Liver (tissue), 8 donors: ENCODE measurements at regions not wholly inside any gene's neighbourhood (a gene's known extent, or its start where the extent isn't known, plus 50 kb on each side); places are given as distances from the start of the nearest gene placed in this dataset.

Source experiments
- DNase-seq: peaks from one replicate; pipeline ENCODE4 v3.0.0-alpha.2; 2017; ENCODE audit warnings: low spot score
- H3K27ac ChIP-seq, 2 donors: one replicate each; pipeline ENCODE4 v1.7.0; 2013; ENCODE audit warnings: inconsistent platforms in 2 of 2, low read length in 2 of 2, control low read depth in 1 of 2, low read depth in 1 of 2, mild to moderate bottlenecking in 1 of 2
- H3K27me3 ChIP-seq, 4 donors: one replicate each; pipeline versions ENCODE4 v1.6.1 to v1.7.0; 2013; ENCODE audit warnings: low read length in 3 of 4, inconsistent platforms in 1 of 4, mild to moderate bottlenecking in 1 of 4, moderate library complexity in 1 of 4; ENCODE audit not compliant: control insufficient read depth in 4 of 4, insufficient read depth in 4 of 4
- H3K36me3 ChIP-seq, 4 donors: one replicate each; pipeline versions ENCODE4 v1.6.1 to v1.7.0; 2013; ENCODE audit warnings: low read length in 3 of 4, mild to moderate bottlenecking in 3 of 4, low read depth in 1 of 4, moderate library complexity in 1 of 4; ENCODE audit not compliant: control insufficient read depth in 4 of 4, insufficient read depth in 3 of 4
- H3K4me1 ChIP-seq, 4 donors: one replicate each; pipeline versions ENCODE4 v1.6.1 to v1.7.0; 2013; ENCODE audit warnings: low read length in 3 of 4, mild to moderate bottlenecking in 3 of 4, moderate library complexity in 1 of 4; ENCODE audit not compliant: control insufficient read depth in 4 of 4, insufficient read depth in 4 of 4
- H3K4me3 ChIP-seq, 3 donors: one replicate each; pipeline versions ENCODE4 v1.6.1 to v1.7.0; 2013; ENCODE audit warnings: low read length in 3 of 3, control low read depth in 1 of 3, low read depth in 1 of 3, mild to moderate bottlenecking in 1 of 3
- H3K9ac ChIP-seq, 2 donors: one replicate each; pipeline ENCODE4 v1.7.0; 2013; ENCODE audit warnings: low read length in 2 of 2, mild to moderate bottlenecking in 2 of 2, moderate library complexity in 2 of 2, control low read depth in 1 of 2, low read depth in 1 of 2
- H3K9me3 ChIP-seq, 4 donors: one replicate each; pipeline versions ENCODE4 v1.6.1 to v1.7.0; 2013; ENCODE audit warnings: low read length in 3 of 4; ENCODE audit not compliant: control insufficient read depth in 4 of 4
- EGR1 ChIP-seq, 2 donors: IDR thresholded peaks; 2 replicates each; pipeline ENCODE4 v1.6.1; 2016 to 2018; ENCODE audit warnings: antibody characterized with exemption in 2 of 2, low read depth in 2 of 2
- FOXA1 ChIP-seq: IDR thresholded peaks from 2 replicates; pipeline ENCODE4 v1.6.1; 2016; ENCODE audit warnings: antibody characterized with exemption
- FOXA2 ChIP-seq: IDR thresholded peaks from 2 replicates; pipeline ENCODE4 v1.6.1; 2016; ENCODE audit warnings: antibody characterized with exemption
- GABPA ChIP-seq, 2 donors: IDR thresholded peaks in 1 of 2; conservative IDR thresholded peaks in 1 of 2; 2 replicates each; pipeline ENCODE4 v1.6.1; 2016; ENCODE audit warnings: antibody characterized with exemption in 2 of 2, mild to moderate bottlenecking in 1 of 2, moderate library complexity in 1 of 2
- HNF4A ChIP-seq, 2 donors: conservative IDR thresholded peaks; 2 replicates each; pipeline ENCODE4 v1.6.1; 2016; ENCODE audit warnings: antibody characterized with exemption in 2 of 2, mild to moderate bottlenecking in 2 of 2
- HNF4G ChIP-seq: IDR thresholded peaks from 2 replicates; pipeline ENCODE4 v1.6.1; 2016; ENCODE audit warnings: antibody characterized with exemption
- JUND ChIP-seq, 2 donors: IDR thresholded peaks; 2 replicates each; pipeline ENCODE4 v1.6.1; 2016; ENCODE audit warnings: antibody characterized with exemption in 2 of 2
- MAX ChIP-seq: IDR thresholded peaks from 2 replicates; pipeline ENCODE4 v1.6.1; 2016; ENCODE audit warnings: antibody characterized with exemption
- REST ChIP-seq: IDR thresholded peaks from 2 replicates; pipeline ENCODE4 v1.6.1; 2016; ENCODE audit warnings: antibody characterized with exemption, mild to moderate bottlenecking
- RXRA ChIP-seq, 2 donors: IDR thresholded peaks; 2 replicates each; pipeline ENCODE4 v1.6.1; 2017 to 2018; ENCODE audit warnings: antibody characterized with exemption in 2 of 2, mild to moderate bottlenecking in 1 of 2
- SP1 ChIP-seq: IDR thresholded peaks from 2 replicates; pipeline ENCODE4 v1.6.1; 2018; ENCODE audit warnings: antibody characterized with exemption, mild to moderate bottlenecking
- TAF1 ChIP-seq: conservative IDR thresholded peaks from 2 replicates; pipeline ENCODE4 v1.6.1; 2016; ENCODE audit warnings: antibody characterized with exemption, mild to moderate bottlenecking
- ZBTB33 ChIP-seq: IDR thresholded peaks from 2 replicates; pipeline ENCODE4 v1.6.1; 2016; ENCODE audit warnings: antibody characterized with exemption
- WGBS: extraction: QIAGEN DNeasy Blood & Tissue Kit; methylation state at CpG from one replicate; pipeline ENCODE4 v1.1.7; 2013; 5-methylcytosine and 5-hydroxymethylcytosine counted together
- TF ChIP-seq, protein P1 (sequence below): fragments of 150-350 bp; IDR thresholded peaks from 2 replicates; pipeline ENCODE4 v1.5.1; 2017; ENCODE audit warnings: improper control_type of control experiment, low read depth, low read length; ENCODE audit not compliant: missing input control
- TF ChIP-seq, protein P2 (sequence below): IDR thresholded peaks from 2 replicates; pipeline ENCODE4 v1.6.1; 2016; ENCODE audit warnings: antibody characterized with exemption
- donor health status: healthy.
- donor health status: healthy.
- donor health status: healthy.
- donor health status: healthy.
- donor health status: healthy.

DNA sequence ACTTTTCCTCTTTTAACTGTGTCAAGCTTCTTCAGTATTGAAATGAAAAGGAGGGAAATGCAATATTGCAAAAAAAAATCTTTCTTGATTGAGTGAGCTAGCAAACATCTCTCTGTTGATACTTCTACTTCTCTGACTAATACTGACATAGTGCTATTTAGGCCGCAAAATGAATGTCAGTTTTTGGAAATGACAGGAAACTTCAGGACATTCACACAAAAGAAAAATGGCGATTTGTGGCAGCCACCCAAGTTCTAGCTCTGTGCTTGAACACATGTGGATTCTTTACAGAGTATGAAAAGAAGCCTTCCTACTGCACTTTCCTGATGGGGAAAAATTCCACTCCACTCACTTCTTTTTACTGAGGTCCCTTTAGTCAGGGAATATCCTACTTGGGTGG is 486.8 kb upstream of the ALCAM start:
- Histone ChIP-seq H3K4me3 (no peak overlapping the region), H3K9ac (no peak overlapping the region), H3K9me3 (no peaks in the 10 kb centered on the region), H3K27ac (no peak overlapping the region), H3K36me3 (no peaks in the 10 kb centered on the region), H3K27me3 (no peaks in the 10 kb centered on the region), H3K4me1 (no peaks in the 10 kb centered on the region)
- no peak for TF ChIP-seq HNF4G
- no peak for TF ChIP-seq REST
- no peak for TF ChIP-seq FOXA2
- no peak for TF ChIP-seq GABPA (IDR thresholded peaks at IDR 0.05 in 1 of 2, conservative IDR thresholded peaks at IDR 0.05 in 1 of 2)
- TF ChIP-seq, protein P1, sequence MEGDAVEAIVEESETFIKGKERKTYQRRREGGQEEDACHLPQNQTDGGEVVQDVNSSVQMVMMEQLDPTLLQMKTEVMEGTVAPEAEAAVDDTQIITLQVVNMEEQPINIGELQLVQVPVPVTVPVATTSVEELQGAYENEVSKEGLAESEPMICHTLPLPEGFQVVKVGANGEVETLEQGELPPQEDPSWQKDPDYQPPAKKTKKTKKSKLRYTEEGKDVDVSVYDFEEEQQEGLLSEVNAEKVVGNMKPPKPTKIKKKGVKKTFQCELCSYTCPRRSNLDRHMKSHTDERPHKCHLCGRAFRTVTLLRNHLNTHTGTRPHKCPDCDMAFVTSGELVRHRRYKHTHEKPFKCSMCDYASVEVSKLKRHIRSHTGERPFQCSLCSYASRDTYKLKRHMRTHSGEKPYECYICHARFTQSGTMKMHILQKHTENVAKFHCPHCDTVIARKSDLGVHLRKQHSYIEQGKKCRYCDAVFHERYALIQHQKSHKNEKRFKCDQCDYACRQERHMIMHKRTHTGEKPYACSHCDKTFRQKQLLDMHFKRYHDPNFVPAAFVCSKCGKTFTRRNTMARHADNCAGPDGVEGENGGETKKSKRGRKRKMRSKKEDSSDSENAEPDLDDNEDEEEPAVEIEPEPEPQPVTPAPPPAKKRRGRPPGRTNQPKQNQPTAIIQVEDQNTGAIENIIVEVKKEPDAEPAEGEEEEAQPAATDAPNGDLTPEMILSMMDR, result no peak
- no peak for TF ChIP-seq HNF4A (conservative IDR thresholded peaks at IDR 0.05)
- TF ChIP-seq ZBTB33, result no peak
- TF ChIP-seq, protein P2, sequence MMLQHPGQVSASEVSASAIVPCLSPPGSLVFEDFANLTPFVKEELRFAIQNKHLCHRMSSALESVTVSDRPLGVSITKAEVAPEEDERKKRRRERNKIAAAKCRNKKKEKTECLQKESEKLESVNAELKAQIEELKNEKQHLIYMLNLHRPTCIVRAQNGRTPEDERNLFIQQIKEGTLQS, result no peak
- TF ChIP-seq MAX, result no peak
- TF ChIP-seq EGR1 (IDR thresholded peaks at IDR 0.05; ENCODE audit: low read depth in 2 of 2), result no peak
- TF ChIP-seq FOXA1, result no peak
- no peak for TF ChIP-seq SP1
- no peak for TF ChIP-seq RXRA (IDR thresholded peaks at IDR 0.05)
- no peak for DNase-seq
- WGBS, result 67% methylated on average over 2 of the region's 2 CpGs

DNA sequence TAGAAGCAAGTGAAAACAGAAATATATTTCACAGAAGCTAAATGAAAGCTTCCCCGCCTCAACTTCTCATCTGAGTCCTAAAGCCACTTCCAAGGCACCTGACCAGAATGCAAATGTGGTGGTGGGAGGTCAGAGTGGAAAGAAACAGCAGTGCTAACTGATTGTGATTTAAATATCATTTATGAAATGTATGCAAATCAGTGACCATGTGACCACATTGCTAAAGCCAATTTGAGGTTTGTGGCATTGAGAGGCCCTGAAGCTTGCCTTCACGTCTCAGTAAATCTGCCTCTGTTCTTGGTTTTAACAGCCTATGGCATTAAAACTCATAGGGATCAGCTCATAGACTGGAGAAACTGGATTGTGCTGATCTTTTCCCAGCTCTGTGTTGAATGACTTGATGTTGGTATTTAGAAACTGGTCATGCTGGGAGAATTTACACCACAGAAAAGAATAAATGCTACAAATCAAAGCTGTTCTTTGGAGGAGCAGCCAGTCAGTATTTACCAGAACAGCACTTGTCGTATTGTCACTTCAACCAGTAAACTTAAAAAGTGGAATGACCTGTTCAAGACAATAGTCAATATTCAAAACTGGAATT is 481.4 kb upstream of the ALCAM start:
- WGBS, result 74% methylated on average over 3 of the region's 3 CpGs
- H3K4me1 ChIP-seq, result no peaks in the 10 kb centered on the region
- TF ChIP-seq HNF4A (conservative IDR thresholded peaks at IDR 0.05), result no peak
- no peak for TF ChIP-seq JUND (IDR thresholded peaks at IDR 0.05)
- TF ChIP-seq EGR1 (IDR thresholded peaks at IDR 0.05; ENCODE audit: low read depth in 2 of 2), result no peak
- TF ChIP-seq SP1, result no peak
- TF ChIP-seq, protein P2, result no peak
- no peak for TF ChIP-seq REST
- no peak for TF ChIP-seq TAF1
- TF ChIP-seq, protein P1, result no peak
- H3K36me3 ChIP-seq, result no peaks in the 10 kb centered on the region
- H3K27ac ChIP-seq, result no peak overlapping the region
- no peaks in the 10 kb centered on the region for H3K9me3 ChIP-seq
- no peak for DNase-seq
- H3K9ac ChIP-seq, result no peak overlapping the region
- no peak overlapping the region for H3K4me3 ChIP-seq
- H3K27me3 ChIP-seq, result no peaks in the 10 kb centered on the region
